ENCODE measurements at regions not wholly inside any gene's neighbourhood (a gene's known extent, or its start where the extent isn't known, plus 50 kb on each side); places are given as distances from the start of the nearest gene placed in this dataset.

DNA sequence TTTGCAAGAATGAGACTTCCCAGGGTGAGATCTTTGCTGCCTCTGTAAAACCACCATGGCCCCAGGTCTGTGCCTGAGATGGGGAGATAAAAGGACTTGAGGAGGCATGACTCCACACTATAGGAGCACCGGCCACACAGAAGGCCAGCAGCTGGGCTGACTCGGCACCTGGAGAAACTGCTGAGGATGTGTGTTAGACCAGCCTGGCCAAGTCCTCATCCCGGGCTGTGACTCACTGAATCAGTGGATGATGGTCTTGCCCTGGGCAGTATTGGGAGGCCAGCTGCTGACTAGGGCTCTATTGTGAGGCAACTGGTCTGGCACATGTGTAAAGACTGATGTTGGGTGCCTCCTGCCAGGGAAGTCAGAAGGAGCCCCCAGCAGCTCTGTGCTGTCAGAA, 286.2 kb downstream of the ACTL7B start:
- no peak for TF ChIP-seq EZH2 (IDR thresholded peaks at IDR 0.05; ENCODE audit: borderline replicate concordance, low read length)
- TF ChIP-seq CTCF (IDR thresholded peaks at IDR 0.05; ENCODE audit: low read length): no peak
- H3K4me2 ChIP-seq (ENCODE audit: low read length): no peak overlapping the region

DNA sequence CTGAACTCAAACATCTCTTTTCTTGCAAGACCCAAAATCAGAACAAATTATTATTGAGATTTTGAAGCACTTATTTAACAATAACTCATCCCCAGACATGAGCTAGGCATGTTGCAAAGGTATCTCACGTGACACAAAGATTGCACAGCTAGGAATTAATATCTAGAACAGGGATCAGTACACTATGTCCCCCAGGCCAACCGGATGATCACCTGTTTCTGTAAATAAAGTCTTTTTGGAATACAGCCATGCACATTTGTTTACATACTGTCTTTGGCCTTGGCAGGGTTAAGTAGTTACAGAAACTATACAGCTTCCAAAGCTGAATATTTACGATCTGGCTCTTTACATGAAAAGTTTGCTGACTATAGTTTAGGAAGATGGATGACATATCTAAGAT, 287.7 kb downstream of the ACTL7B start:
- TF ChIP-seq EZH2 (IDR thresholded peaks at IDR 0.05; ENCODE audit: borderline replicate concordance, low read length): no peak
- TF ChIP-seq CTCF (IDR thresholded peaks at IDR 0.05; ENCODE audit: low read length): no peak
- no peak overlapping the region for H2AFZ ChIP-seq (ENCODE audit: low read length)
- H3K9me3 ChIP-seq (ENCODE audit: low read length): no peaks in the 10 kb centered on the region
- no peak overlapping the region for H3K27ac ChIP-seq (ENCODE audit: low read depth, low read length, poor library complexity, severe bottlenecking)
- H4K20me1 ChIP-seq (ENCODE audit: insufficient read depth, low read length): no peaks in the 10 kb centered on the region
- H3K36me3 ChIP-seq (ENCODE audit: insufficient read depth, low read length): no peaks in the 10 kb centered on the region
- no peak overlapping the region for H3K4me2 ChIP-seq (ENCODE audit: low read length)
- no peak overlapping the region for H3K9ac ChIP-seq (ENCODE audit: low read length)
- 0 out of 2 replicates have a peak, but pooled peaks cover 5% of the 10 kb centered on the region for H3K27me3 ChIP-seq (ENCODE audit: insufficient read depth, low read length)
- no peaks in the 10 kb centered on the region for H3K79me2 ChIP-seq (ENCODE audit: insufficient read depth, low read length)
- no peaks in the 10 kb centered on the region for H3K4me1 ChIP-seq (ENCODE audit: insufficient read depth, low read length, severe bottlenecking)
- no peaks in the 10 kb centered on the region for H3K9me2 ChIP-seq (ENCODE audit: low read depth, low read length)
- H3F3A ChIP-seq (ENCODE audit: insufficient read depth, low read length): no peaks in the 10 kb centered on the region
- H3K4me3 ChIP-seq (ENCODE audit: low read depth, low read length, poor library complexity, severe bottlenecking): no peak overlapping the region

More for the DNA sequence above, 286.2 kb downstream of the ACTL7B start:
- Histone ChIP-seq H3K79me2 (ENCODE audit: insufficient read depth, low read length) (no peaks in the 10 kb centered on the region), H3K27ac (ENCODE audit: low read depth, low read length, poor library complexity, severe bottlenecking) (no peak overlapping the region), H3K9me2 (ENCODE audit: low read depth, low read length) (no peaks in the 10 kb centered on the region), H3K4me1 (ENCODE audit: insufficient read depth, low read length, severe bottlenecking) (no peaks in the 10 kb centered on the region), H4K20me1 (ENCODE audit: insufficient read depth, low read length) (no peaks in the 10 kb centered on the region), H3K36me3 (ENCODE audit: insufficient read depth, low read length) (no peaks in the 10 kb centered on the region), H2AFZ (ENCODE audit: low read length) (no peak overlapping the region), H3K27me3 (ENCODE audit: insufficient read depth, low read length) (0 out of 2 replicates have a peak, but pooled peaks cover 5% of the 10 kb centered on the region), H3K4me3 (ENCODE audit: low read depth, low read length, poor library complexity, severe bottlenecking) (no peak overlapping the region), H3K9ac (ENCODE audit: low read length) (no peak overlapping the region), H3K9me3 (ENCODE audit: low read length) (no peaks in the 10 kb centered on the region), H3F3A (ENCODE audit: insufficient read depth, low read length) (no peaks in the 10 kb centered on the region)

GRCh38 chr9:108567571-108567970, 288.2 kb downstream of the ACTL7B start:
- Histone ChIP-seq H3K9me3 (ENCODE audit: low read length) (no peaks in the 10 kb centered on the region), H3K4me2 (ENCODE audit: low read length) (no peak overlapping the region), H3K4me1 (ENCODE audit: insufficient read depth, low read length, severe bottlenecking) (no peaks in the 10 kb centered on the region), H3K9me2 (ENCODE audit: low read depth, low read length) (no peaks in the 10 kb centered on the region), H2AFZ (ENCODE audit: low read length) (no peak overlapping the region), H3K79me2 (ENCODE audit: insufficient read depth, low read length) (no peaks in the 10 kb centered on the region), H3K27me3 (ENCODE audit: insufficient read depth, low read length) (0 out of 2 replicates have a peak, but pooled peaks cover 5% of the 10 kb centered on the region), H3K4me3 (ENCODE audit: low read depth, low read length, poor library complexity, severe bottlenecking) (no peak overlapping the region), H3F3A (ENCODE audit: insufficient read depth, low read length) (no peaks in the 10 kb centered on the region), H3K36me3 (ENCODE audit: insufficient read depth, low read length) (no peaks in the 10 kb centered on the region), H3K27ac (ENCODE audit: low read depth, low read length, poor library complexity, severe bottlenecking) (no peak overlapping the region), H3K9ac (ENCODE audit: low read length) (no peak overlapping the region), H4K20me1 (ENCODE audit: insufficient read depth, low read length) (no peaks in the 10 kb centered on the region)
- TF ChIP-seq CTCF (IDR thresholded peaks at IDR 0.05; ENCODE audit: low read length) (no peak), EZH2 (IDR thresholded peaks at IDR 0.05; ENCODE audit: borderline replicate concordance, low read length) (no peak)

Measured in OCI-LY1 (cell line).